Gastroesophageal sphincter (tissue), 4 donors: ENCODE measurements at regions not wholly inside any gene's neighbourhood (a gene's known extent, or its start where the extent isn't known, plus 50 kb on each side); places are given as distances from the start of the nearest gene placed in this dataset.

Source experiments
- ATAC-seq: fragments of 150-250 bp; one replicate; pipeline ENCODE4 v1.9.1; 2016; ENCODE audit warnings: mild to moderate bottlenecking, moderate library complexity
- H3K27ac ChIP-seq, 4 donors: fragments of 200-600 bp; sonication (generic) in 3 of 4; 1 replicate in 3 of 4; 2 replicates in 1 of 4; pipeline ENCODE4 v1.5.1; 2016 to 2019
- H3K27me3 ChIP-seq: fragments of 200-600 bp; sonication (generic); one replicate; pipeline ENCODE4 v1.5.1; 2019
- H3K36me3 ChIP-seq, 2 donors: fragments of 200-600 bp; sonication (generic); one replicate each; pipeline ENCODE4 v1.5.1; 2019; ENCODE audit warnings: control low read depth in 1 of 2
- H3K4me1 ChIP-seq, 3 donors: fragments of 200-600 bp; sonication (generic); 1 replicate in 2 of 3; 2 replicates in 1 of 3; pipeline ENCODE4 v1.5.1; 2016 to 2019; ENCODE audit warnings: control low read depth in 2 of 3
- H3K4me3 ChIP-seq, 2 donors: fragments of 200-600 bp; sonication (generic); one replicate each; pipeline ENCODE4 v1.5.1; 2019; ENCODE audit warnings: mild to moderate bottlenecking in 1 of 2, moderate library complexity in 1 of 2
- H3K9me3 ChIP-seq, 3 donors: fragments of 200-600 bp; sonication (generic); one replicate each; pipeline ENCODE4 v1.5.1; 2017 to 2019; ENCODE audit warnings: control low read depth in 2 of 3
- EP300 ChIP-seq: sonication (generic); formaldehyde crosslinking; IDR thresholded peaks from one replicate; pipeline ENCODE4 v1.6.1; 2017; ENCODE audit warnings: antibody characterized with exemption, mild to moderate bottlenecking
- POLR2A ChIP-seq, 2 donors: fragments of 450-650 bp; IDR thresholded peaks; one replicate each; pipeline ENCODE4 v1.6.1; 2017; ENCODE audit warnings: antibody characterized with exemption in 2 of 2, mild to moderate bottlenecking in 2 of 2, moderate library complexity in 1 of 2
- POLR2AphosphoS5 ChIP-seq: sonication (generic); formaldehyde crosslinking; IDR thresholded peaks from one replicate; pipeline ENCODE4 v1.6.1; 2017; ENCODE audit warnings: antibody characterized with exemption
- WGBS, 2 donors: methylation state at CpG; one replicate each; pipeline ENCODE4 v1.1.5; 2018; ENCODE audit warnings: low coverage in 1 of 2; 5-methylcytosine and 5-hydroxymethylcytosine counted together
- TF ChIP-seq, protein P1 (sequence below), 4 experiments: fragments of 200-600 bp in 2 of 4; fragments of 450-650 bp in 2 of 4; sonication (generic) in 1 of 4; IDR thresholded peaks; one replicate each; pipeline ENCODE4 v1.5.1; 2017 to 2019; ENCODE audit warnings: antibody characterized with exemption in 4 of 4, mild to moderate bottlenecking in 2 of 4, moderate library complexity in 2 of 4

DNA sequence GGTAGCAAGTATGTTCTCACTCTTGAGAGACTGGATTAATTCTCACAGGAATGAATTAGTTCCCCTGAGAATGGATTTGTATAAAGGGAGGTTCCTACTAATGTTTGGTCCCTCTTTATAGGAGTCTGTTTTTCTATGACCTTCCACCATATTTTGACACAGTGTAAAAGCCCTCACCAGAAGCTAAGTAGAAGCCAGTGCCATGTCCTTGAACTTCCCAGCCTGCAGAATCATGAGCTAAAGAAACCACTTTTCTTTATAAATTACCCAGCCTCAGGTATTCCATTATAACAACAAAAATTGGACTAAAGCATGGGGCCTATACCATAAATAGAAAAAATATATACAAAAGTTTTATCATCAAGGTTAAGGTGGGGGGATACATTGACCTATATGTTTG, 227.9 kb upstream of the DTNA start:
- no peak overlapping the region for H3K27ac ChIP-seq
- TF ChIP-seq POLR2A (IDR thresholded peaks at IDR 0.05) (no peak), EP300 (no peak), POLR2AphosphoS5 (no peak)
- TF ChIP-seq, protein P1, sequence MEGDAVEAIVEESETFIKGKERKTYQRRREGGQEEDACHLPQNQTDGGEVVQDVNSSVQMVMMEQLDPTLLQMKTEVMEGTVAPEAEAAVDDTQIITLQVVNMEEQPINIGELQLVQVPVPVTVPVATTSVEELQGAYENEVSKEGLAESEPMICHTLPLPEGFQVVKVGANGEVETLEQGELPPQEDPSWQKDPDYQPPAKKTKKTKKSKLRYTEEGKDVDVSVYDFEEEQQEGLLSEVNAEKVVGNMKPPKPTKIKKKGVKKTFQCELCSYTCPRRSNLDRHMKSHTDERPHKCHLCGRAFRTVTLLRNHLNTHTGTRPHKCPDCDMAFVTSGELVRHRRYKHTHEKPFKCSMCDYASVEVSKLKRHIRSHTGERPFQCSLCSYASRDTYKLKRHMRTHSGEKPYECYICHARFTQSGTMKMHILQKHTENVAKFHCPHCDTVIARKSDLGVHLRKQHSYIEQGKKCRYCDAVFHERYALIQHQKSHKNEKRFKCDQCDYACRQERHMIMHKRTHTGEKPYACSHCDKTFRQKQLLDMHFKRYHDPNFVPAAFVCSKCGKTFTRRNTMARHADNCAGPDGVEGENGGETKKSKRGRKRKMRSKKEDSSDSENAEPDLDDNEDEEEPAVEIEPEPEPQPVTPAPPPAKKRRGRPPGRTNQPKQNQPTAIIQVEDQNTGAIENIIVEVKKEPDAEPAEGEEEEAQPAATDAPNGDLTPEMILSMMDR (IDR thresholded peaks at IDR 0.05): no peak
- no peaks in the 10 kb centered on the region for H3K36me3 ChIP-seq
- no peaks in the 10 kb centered on the region for H3K4me1 ChIP-seq
- H3K4me3 ChIP-seq: no peak overlapping the region
- ATAC-seq: no peak
- no peaks in the 10 kb centered on the region for H3K27me3 ChIP-seq
- H3K9me3 ChIP-seq: peaks cover 0 to 4% (median 0%) of the 10 kb centered on the region in 3 donors

DNA sequence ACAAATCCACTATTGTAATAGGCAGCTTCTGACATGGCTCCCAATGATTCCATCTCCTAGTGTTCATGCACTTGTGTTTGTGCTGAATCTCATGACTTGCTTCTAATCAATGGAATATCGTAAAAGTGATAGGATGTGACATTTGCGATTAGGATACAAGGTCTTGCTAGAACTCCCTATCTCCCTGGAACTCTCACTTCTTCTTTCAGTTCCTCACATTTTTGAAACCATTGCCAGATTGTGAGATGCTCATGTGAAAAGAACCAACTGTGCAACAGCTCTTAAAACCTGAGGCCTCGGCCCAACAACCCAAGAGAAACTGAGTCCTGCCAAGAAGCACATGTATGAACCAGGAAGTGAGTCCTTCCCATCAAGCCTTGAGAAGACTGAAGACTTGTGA, 226.9 kb upstream of the DTNA start:
- Histone ChIP-seq H3K36me3 (no peaks in the 10 kb centered on the region), H3K4me1 (no peaks in the 10 kb centered on the region), H3K27me3 (no peaks in the 10 kb centered on the region), H3K9me3 (peaks cover 0 to 4% (median 0%) of the 10 kb centered on the region in 3 donors), H3K4me3 (no peak overlapping the region), H3K27ac (no peak overlapping the region)
- TF ChIP-seq POLR2A (IDR thresholded peaks at IDR 0.05) (no peak), POLR2AphosphoS5 (no peak), EP300 (no peak)
- TF ChIP-seq, protein P1 (IDR thresholded peaks at IDR 0.05): no peak
- 72 to 81% methylated on average over 2 to 3 of the region's 3 CpGs for WGBS, 2 donors
- ATAC-seq: no peak

DNA sequence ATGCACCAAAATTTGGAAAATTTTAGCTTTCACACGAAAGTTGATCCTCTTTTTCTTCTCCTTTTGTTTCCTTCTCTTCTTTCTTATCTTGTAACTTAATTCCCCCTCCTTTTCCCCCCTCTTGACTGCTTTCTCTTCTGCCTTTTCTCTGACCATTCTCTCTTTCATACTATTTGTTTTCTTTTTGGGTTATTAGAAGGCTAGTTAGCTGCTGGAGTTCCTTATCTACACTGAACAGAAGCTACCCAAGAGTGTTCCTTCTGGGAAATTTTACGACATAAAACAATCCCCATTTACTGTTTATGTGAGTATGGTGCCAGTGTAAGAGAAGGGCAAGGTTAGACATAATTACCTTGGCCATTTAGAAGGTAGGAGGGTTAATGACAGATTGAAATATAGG, 218.4 kb upstream of the DTNA start:
- no peak for ATAC-seq
- no peak for TF ChIP-seq POLR2A (IDR thresholded peaks at IDR 0.05)
- TF ChIP-seq, protein P1 (IDR thresholded peaks at IDR 0.05): no peak
- TF ChIP-seq EP300: no peak
- TF ChIP-seq POLR2AphosphoS5: no peak
- Histone ChIP-seq H3K27me3 (no peaks in the 10 kb centered on the region), H3K27ac (no peak overlapping the region), H3K4me3 (no peak overlapping the region), H3K9me3 (no peaks in the 10 kb centered on the region), H3K4me1 (peaks cover 0 to 30% (median 0%) of the 10 kb centered on the region in 3 donors), H3K36me3 (no peaks in the 10 kb centered on the region)
- 52 to 57% methylated on average over 1 to 2 of the region's 2 CpGs for WGBS, 2 donors

DNA sequence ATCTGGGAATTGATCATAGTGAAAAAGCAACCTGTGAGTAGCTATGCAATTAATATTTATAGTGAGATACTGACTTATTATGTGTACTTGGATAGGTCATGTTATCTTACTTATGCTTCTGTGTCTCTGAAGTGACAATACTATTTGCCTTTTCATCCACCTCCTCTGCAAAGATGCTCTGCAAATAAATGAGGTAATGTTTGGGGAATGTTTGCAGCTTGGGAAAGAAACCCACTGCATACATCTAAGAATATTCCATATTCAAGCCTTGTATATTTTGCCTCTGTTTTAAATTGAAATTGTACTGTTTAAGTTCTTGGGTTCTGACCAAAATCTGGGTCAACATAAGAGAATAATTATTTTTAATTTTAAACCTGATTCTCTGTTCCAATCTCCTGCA, 217.4 kb upstream of the DTNA start:
- no peaks in the 10 kb centered on the region for H3K36me3 ChIP-seq
- H3K9me3 ChIP-seq: no peaks in the 10 kb centered on the region
- H3K27me3 ChIP-seq: no peaks in the 10 kb centered on the region
- peak overlapping the region; percentile 48 to 77 for H3K4me3 ChIP-seq
- TF ChIP-seq POLR2A (IDR thresholded peaks at IDR 0.05): no peak
- TF ChIP-seq EP300: no peak
- ATAC-seq: no peak
- H3K4me1 ChIP-seq: peaks cover 0 to 30% (median 0%) of the 10 kb centered on the region in 3 donors
- peak overlapping the region; percentile 64 to 90 (median 84) for H3K27ac ChIP-seq

DNA sequence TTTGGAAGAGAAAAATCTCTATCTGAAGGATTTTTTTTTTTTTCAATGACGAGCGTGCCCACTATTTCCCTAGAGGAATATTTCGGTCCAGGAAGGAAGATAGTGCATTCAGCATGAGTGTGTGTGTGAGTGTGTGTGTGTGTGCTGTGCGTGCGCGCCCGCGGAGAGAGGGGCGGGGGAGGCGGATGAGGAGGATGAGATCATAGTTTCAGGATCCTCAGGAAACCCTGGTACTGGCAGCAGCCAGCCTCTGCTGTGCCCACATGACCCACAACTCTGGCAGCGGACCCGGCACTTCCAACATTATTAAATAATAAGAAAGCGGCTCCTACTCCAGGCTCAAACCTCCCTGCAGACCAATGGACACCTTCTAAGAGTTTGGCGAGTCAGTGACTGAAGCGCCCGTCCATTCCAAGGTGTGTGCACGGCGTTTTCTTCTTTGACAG, 217.0 kb upstream of the DTNA start:
- Histone ChIP-seq H3K4me1 (peaks cover 0 to 30% (median 0%) of the 10 kb centered on the region in 3 donors), H3K9me3 (no peaks in the 10 kb centered on the region), H3K4me3 (peak overlapping the region; percentile 48 to 77), H3K27me3 (no peaks in the 10 kb centered on the region), H3K36me3 (no peaks in the 10 kb centered on the region), H3K27ac (peak overlapping the region; percentile 64 to 90 (median 84))
- TF ChIP-seq EP300: no peak
- no peak for TF ChIP-seq POLR2A (IDR thresholded peaks at IDR 0.05)
- TF ChIP-seq POLR2AphosphoS5: peak; percentile 53
- peak; percentile 87 for ATAC-seq
- WGBS, 2 donors: 0 to 1% methylated on average over 3 to 13 of the region's 18 CpGs

DNA sequence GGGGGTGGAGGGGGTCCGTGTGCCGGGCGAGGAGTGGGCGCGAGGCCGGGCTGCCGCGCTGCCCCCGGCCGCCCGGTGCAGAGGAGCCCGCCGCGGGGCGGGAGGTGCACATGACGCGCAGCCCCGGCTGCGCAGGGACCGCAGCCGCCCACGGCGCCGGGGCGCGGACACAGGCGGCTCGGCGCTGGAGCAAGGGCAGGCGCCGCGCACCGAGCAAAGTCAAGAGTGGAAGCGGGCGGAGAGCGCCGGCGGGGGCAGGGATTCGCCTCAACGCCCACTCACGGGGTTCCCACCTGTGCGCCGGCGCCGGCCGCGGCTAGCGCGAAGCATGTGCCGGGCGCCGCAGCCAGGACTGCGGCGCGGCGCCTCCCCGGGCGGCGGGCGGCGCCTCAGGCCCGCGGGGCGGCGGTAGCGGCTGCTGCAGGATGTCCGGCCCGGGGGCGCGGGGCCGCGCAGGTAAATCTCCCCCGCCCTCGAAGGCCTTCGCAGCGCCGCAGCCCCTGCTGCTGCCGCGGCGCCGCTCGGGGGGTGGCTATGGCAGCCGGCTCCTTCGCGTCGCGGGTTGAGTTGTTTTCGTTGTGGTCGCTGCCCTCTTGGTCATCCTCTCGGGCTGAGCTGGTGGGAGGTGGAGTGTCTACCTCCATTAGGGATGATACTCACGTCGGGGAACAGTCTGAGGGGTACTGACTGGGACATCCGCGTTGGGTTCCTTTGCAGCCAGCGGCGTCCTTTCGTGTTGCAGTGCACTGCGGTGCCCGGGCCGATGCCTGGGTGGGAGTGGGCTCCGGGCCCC, 216.3 kb upstream of the DTNA start:
- WGBS, 2 donors: no CpG with 5 or more reads among the region's 101 CpGs
- H3K36me3 ChIP-seq: no peaks in the 10 kb centered on the region
- peak overlapping the region; percentile 48 to 77 for H3K4me3 ChIP-seq
- H3K9me3 ChIP-seq: no peaks in the 10 kb centered on the region
- peak; percentile 77 for ATAC-seq
- peak overlapping the region; percentile 64 to 90 (median 84) for H3K27ac ChIP-seq
- H3K27me3 ChIP-seq: no peaks in the 10 kb centered on the region
- TF ChIP-seq, protein P1 (IDR thresholded peaks at IDR 0.05): peak in 2 of 4 experiments; percentile 8 to 31
- TF ChIP-seq EP300: no peak
- peaks cover 0 to 30% (median 0%) of the 10 kb centered on the region in 3 donors for H3K4me1 ChIP-seq
